Kidney (tissue), 13 donors: ENCODE measurements at regions not wholly inside any gene's neighbourhood (a gene's known extent, or its start where the extent isn't known, plus 50 kb on each side); places are given as distances from the start of the nearest gene placed in this dataset.

Experiments
- DNase-seq, 5 donors: peaks; one replicate each; pipeline ENCODE4 v3.0.0-alpha.2; 2013 to 2020
- FAIRE-seq: peaks from 2 replicates; lab custom pipeline; 2012; peaks lifted over from hg19 to GRCh38; lab: Jason Lieb, UNC
- H3K27ac ChIP-seq, 2 donors: one replicate each; pipeline ENCODE4 v1.7.0; 2013; ENCODE audit warnings: low read depth in 2 of 2, low read length in 2 of 2, inconsistent platforms in 1 of 2
- H3K27me3 ChIP-seq: one replicate; pipeline ENCODE4 v1.7.1; 2013; ENCODE audit warnings: low read length, inconsistent platforms; ENCODE audit not compliant: control insufficient read depth, insufficient read depth
- H3K36me3 ChIP-seq, 3 donors: one replicate each; pipeline versions ENCODE4 v1.7.0 to v1.7.1; 2013; ENCODE audit warnings: low read length in 3 of 3, control low read depth in 1 of 3, inconsistent platforms in 1 of 3; ENCODE audit not compliant: insufficient read depth in 3 of 3, control insufficient read depth in 2 of 3
- H3K4me1 ChIP-seq, 3 donors: one replicate each; pipeline versions ENCODE4 v1.7.0 to v1.7.1; 2013; ENCODE audit warnings: low read length in 3 of 3, inconsistent platforms in 1 of 3, low read depth in 1 of 3; ENCODE audit not compliant: control insufficient read depth in 2 of 3, insufficient read depth in 2 of 3
- H3K4me3 ChIP-seq, 3 donors: one replicate each; pipeline versions ENCODE4 v1.7.0 to v1.8.1; 2013; ENCODE audit warnings: low read length in 3 of 3, control low read depth in 1 of 3, inconsistent platforms in 1 of 3
- H3K9ac ChIP-seq, 3 donors: one replicate each; pipeline versions ENCODE4 v1.7.0 to v1.7.1; 2013; ENCODE audit warnings: low read length in 3 of 3, control low read depth in 1 of 3, inconsistent platforms in 1 of 3
- H3K9me3 ChIP-seq, 3 donors: one replicate each; pipeline versions ENCODE4 v1.7.0 to v1.7.1; 2013; ENCODE audit warnings: low read length in 3 of 3, control low read depth in 1 of 3, inconsistent platforms in 1 of 3; ENCODE audit not compliant: control insufficient read depth in 2 of 3, insufficient read depth in 1 of 3
- CTCF ChIP-seq: IDR thresholded peaks from 3 replicates; pipeline ENCODE4 v1.5.1; 2012; ENCODE audit warnings: mild to moderate bottlenecking, moderate library complexity, borderline replicate concordance; ENCODE audit not compliant: insufficient read depth; ENCODE audit errors: extremely low read depth
- intact Hi-C: fragments of 100-400 bp; cut with DNase I; formaldehyde crosslinking; loops from one replicate; pipeline ENCODE4 v1.11.1; 2022
- donor health status: control.
- donor health status: control.
- donor health status: control.
- donor health status: control.
- donor health status: control.
- donor health status: DM: yes; HTN: yes; CAD: no.
- donor health status: Normal renal cell carcinoma (clear cell type).

GRCh38 chr1:235004276-235004675 is 124.4 kb downstream of the TOMM20 start:
- intact Hi-C loops, result no loop called here
- TF ChIP-seq CTCF, result no peak

GRCh38 chr1:235002706-235003300 is 125.8 kb downstream of the TOMM20 start:
- DNase-seq, result no peak
- H3K27ac ChIP-seq, result no peak overlapping the region
- H3K27me3 ChIP-seq, result no peaks in the 10 kb centered on the region
- no peak overlapping the region for H3K4me3 ChIP-seq
- TF ChIP-seq CTCF, result no peak
- H3K9me3 ChIP-seq, result no peaks in the 10 kb centered on the region
- peaks cover 0 to 9% (median 8%) of the 10 kb centered on the region in 3 donors for H3K4me1 ChIP-seq
- no peaks in the 10 kb centered on the region for H3K36me3 ChIP-seq
- FAIRE-seq, result no peak
- H3K9ac ChIP-seq, result no peak overlapping the region
- intact Hi-C loops, result no loop called here

More at GRCh38 chr1:235004276-235004675, 124.4 kb downstream of the TOMM20 start:
- Histone ChIP-seq H3K9ac (no peak overlapping the region), H3K9me3 (no peaks in the 10 kb centered on the region), H3K4me3 (no peak overlapping the region), H3K4me1 (no peaks in the 10 kb centered on the region), H3K36me3 (no peaks in the 10 kb centered on the region), H3K27ac (no peak overlapping the region), H3K27me3 (no peaks in the 10 kb centered on the region)
- FAIRE-seq, result no peak
- no peak for DNase-seq

GRCh38 chr1:234999513-234999940 is 129.1 kb downstream of the TOMM20 start:
- intact Hi-C loops, result no loop called here
- H3K36me3 ChIP-seq, result no peaks in the 10 kb centered on the region
- TF ChIP-seq CTCF, result no peak
- H3K27ac ChIP-seq, result no peak overlapping the region
- H3K9me3 ChIP-seq, result no peaks in the 10 kb centered on the region
- H3K9ac ChIP-seq, result no peak overlapping the region
- H3K4me3 ChIP-seq, result no peak overlapping the region
- H3K4me1 ChIP-seq, result peaks cover 0 to 22% (median 20%) of the 10 kb centered on the region in 3 donors
- DNase-seq (no peak), FAIRE-seq (no peak)
- H3K27me3 ChIP-seq, result no peaks in the 10 kb centered on the region
